NOMO-1 (cell line): ENCODE measurements at regions not wholly inside any gene's neighbourhood (a gene's known extent, or its start where the extent isn't known, plus 50 kb on each side); places are given as distances from the start of the nearest gene placed in this dataset.

Experiments
- DNase-seq, 2 experiments: peaks; one replicate each; lab custom pipeline; 2025; ENCODE audit not compliant: unreplicated experiment in 2 of 2; lab: John Stamatoyannopoulos, UW

DNA sequence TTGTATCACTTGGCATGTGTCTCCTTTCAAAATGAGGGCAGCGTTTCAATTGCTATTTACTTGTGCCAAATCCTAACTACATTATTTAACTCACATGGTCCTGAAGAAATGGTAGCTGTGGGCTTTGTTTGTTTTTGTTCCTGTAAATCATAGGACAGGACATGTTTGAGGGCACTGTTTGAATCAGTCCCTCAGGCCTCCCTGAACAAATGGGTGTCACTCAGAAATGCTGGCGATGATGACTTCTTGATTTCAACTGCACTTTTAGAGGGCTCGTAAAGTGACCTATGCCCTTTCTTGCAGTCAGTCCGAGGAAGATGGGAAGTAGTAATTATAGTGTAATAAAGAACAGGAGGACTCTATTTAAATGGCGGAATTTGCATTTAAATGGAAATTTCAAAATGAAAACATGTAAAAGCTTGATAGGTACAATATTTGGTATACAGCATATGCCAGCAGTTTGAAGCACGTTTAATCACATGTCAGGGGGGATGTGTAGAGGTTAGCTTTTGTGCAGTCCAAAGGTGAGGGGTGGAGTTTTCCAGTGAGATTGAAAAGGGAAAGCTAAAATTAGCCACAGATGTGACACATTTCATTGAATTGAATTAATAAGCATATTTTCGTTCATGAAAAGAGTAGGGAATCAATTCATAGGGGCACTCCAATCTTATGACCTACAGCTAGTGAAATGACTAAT is 1958.7 kb upstream of the IGFBP7 start:
- DNase-seq = no peak

DNA sequence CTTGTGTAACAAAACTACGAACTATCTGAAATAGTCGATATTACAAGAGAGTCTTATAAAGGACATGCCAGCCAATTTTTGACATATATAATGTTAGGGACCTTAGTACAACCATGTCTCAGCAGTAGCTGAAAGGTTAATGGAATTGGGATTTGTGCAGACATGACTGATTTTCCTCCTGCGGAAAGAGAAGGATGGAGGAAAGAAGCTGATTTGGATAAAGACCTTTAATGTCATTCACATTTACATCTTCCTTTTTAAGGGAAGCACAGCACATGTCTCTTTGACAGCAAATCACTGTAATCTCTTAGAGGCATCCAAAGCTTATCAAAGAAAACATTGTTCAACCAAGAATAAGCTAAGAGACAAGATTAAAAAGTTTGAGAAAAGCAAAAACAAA is 1976.2 kb upstream of the IGFBP7 start:
- no peak for DNase-seq

DNA sequence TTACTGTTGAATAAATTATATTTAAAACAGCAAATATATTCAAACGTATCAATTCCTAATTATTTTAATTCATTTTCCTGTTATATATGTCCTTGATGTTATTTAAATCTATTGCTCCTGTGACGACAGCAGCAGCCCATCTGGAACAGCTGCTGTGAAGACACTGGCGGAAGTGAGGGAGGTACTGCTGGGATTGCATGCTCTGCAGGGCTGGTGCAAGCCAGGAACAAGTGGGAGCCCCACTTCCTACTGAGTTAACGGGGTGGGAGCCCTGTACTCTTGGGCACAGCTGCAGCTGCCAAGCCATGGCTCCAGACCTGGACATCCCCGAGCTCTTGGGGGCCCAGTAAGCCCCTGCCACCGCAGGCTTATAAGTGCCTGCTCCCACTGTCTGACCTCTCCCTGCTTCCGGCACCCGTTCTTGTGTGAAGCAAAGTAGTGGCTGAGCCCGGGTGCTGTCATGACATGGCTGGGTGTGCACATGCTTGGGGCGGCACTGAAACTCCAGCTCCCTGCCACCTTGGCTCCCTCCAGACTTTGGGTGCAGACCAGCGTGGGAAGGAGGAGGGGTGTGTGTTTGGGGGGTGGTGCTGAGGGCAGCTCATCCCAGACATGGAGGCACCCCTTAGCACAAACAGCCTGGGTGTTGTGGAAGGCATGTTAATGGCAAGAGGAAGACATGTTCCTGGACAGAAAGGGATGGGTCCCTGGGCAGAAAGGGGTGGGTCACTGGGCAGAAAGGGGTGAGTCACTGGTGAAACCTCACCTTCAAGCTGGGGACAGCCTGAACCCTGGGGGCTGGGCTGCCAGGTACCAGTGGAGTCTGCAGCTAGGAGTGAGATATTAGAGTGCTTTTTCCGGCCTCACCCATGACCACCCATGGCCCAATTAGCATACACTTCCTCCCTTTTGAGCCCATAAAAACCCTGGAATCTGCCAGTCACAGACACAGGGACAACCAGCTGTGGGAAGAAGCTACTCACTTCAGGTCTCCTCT is 1981.3 kb upstream of the IGFBP7 start:
- no peak for DNase-seq

DNA sequence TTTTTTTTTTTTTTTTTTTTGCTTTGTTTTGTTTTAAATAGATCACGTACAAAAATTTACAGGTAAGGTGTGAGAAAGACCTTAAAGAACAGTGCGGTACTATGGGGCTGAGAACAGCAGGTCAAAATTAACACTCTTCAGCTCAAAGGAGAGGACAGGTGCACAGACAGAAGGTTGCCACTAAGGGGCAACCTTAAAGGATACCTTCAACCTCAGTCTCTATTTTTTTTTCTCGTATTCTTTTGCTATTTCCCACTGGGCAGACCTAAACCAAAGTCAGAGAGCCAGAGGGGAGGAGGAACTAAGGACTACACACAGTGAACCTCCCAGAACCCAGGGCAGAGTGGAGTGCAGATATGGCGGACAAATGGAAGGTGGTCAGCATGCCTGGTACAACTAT is 1984.3 kb upstream of the IGFBP7 start:
- no peak for DNase-seq

DNA sequence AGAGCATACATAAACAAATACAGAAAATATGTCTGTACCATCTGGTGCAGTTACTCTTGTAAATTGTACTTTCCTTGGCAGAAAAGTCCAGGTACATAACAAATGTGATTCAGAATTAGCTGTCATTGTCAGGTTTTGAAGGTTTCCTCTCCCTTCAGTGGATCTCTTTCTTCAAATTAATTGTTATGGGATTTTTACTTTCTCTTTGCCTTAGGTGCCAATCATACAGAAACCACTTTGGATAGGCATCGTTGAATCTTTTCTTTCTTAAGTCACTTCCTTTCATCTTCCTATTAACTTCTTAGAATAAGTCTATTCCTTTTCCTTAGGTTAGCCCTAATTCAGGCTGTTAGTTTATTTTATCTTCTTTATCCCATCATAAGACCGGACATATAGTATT is 1992.1 kb upstream of the IGFBP7 start:
- DNase-seq = no peak

DNA sequence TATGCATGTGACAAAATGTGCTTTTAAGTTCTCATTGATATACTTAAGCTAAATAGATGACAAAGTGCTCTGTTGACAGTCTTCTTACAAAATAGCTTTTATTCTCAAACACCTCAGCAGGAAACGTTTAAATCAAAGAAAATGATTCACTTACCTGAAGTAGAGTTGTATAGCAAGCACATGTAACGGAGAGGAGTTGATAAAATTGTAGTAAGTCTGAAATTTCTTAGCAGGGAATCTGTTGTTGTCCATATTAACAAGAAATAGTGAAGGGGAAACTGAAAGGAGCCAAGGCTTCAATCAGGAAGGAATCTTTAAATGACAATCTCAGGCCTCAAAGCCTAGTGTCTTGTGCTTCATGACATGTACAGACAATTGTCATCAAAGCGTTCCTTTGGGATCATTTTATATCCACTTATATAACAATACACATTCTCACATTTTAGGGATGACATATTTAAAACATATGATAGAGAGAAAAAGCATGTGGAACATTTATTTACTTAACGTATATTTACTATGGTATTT is 2010.2 kb upstream of the IGFBP7 start:
- DNase-seq = no peak

DNA sequence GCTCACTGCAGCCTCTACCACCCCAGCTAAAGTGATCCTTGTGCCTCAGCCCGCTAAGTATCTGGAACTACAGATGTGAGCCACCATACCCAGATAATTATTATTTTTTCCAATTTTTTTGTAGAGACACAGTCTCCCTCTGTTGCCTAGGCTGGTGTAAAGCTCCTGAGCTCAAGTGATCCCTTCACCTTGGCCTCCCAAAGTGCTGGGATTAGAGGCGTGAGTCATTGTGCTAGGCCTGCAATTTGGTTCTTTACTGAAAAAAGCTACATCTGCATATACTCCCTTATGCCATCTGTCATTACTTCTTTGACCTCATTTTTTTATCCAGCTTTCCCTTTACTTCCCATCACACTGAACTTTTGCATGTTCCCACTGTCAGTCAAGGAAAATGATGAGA is 2012.4 kb upstream of the IGFBP7 start:
- no peak for DNase-seq

DNA sequence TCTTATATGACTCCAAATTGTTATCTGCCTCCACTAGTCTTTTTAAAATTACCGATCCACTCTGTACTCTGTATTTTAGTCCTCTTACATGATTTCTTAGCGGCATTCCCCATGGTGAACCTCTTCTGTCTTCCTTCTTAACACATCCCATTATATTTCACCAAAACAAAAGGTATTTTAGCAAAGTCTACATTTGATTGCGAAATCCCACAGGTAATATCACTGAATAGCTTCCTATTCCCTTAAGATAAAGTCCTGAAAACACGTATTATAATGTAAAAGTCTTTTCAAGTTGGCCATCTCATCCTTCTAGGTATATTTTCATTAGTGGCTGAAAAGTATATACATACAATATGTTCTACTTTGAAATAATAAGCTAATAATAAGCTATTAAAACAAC is 2016.0 kb upstream of the IGFBP7 start:
- DNase-seq = no peak

DNA sequence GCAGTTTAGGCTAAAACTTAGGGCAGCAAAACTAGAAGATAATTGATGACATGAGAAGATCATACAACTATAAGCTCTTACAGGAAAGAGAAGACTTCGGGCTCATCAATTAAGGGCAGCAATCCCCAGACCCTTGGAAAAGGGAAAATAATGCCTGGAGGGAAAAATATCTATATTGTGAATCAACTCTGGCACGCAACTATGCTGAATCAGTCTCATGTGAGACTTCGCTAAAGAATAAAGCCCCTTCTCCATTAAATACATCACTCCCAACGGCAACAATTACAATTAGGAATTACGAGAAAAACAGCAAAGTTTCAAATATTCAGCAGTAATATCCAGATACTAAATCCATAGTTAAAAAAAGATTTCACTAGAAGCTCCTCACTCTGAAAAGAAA is 2016.8 kb upstream of the IGFBP7 start:
- no peak for DNase-seq

DNA sequence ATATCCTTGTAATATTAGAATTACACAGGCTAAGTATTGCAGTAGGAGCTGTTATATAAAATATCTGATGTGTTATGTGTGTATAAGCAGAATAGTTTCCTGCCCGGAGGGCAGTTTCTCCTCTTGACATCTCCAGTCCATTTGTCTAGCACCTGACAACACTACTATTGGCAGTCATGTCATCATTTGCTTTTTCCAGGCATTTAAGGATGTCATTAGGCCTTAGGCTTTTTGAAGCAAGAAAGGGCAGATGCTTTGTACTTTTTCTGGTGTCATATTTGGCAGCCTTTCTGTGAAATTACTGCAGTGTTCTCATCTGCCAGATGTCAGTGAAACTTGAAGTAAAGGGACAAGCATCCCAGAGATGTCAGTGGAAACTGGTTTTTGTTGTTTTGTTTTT is 2017.6 kb upstream of the IGFBP7 start:
- DNase-seq = no peak

DNA sequence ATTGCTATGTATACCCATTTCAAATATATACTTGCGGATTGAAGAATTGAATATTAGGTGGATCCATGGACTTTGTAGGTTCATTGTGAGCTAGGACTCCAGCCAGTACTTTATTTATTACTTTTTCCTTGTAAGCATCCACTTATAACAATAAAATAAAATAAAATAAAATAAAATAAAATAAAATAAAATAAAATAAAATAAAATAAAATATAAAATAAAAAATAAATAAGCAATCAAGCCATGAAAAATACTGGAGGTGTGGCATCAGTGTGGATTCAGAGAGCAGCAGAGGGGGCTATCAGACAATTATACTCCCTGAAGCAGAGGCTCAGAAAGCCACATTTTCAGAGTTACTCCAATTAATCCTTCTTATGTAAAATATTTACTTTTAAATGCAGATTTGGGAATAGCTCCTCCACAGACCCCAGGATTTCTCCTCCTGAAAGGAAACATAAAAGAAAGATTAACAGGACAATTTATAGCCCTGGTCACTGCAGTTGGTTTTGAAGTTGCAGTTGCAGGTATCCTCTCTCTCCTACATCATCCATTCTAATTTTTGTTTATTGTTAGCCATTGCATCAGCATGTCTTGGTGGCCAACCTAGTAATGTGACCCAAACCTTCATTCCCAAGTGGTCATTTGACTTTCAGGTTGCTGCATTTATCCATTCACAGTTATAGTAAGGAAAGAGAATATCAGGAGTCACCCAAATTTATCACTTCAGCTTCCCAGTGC is 2025.2 kb upstream of the IGFBP7 start:
- no peak for DNase-seq

DNA sequence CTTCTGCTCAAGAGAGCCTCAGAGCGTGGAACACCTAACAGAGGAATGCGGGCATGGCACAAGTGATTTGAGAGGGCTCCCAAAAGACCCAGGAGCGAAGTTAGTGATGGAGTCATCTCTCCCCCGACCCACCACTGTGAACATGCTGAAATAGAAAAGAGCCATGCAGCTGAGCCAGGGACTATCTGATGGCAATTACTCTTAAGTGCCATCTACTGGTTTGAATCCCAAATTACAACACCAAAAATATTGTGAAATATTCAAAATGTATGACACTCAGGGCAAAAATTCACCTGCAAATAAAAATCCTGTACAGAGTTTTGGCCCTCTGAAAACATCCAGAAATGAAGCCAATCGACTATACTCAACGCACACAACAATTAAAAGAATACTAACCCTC is 2038.9 kb upstream of the ADGRL3 start:
- DNase-seq = no peak

DNA sequence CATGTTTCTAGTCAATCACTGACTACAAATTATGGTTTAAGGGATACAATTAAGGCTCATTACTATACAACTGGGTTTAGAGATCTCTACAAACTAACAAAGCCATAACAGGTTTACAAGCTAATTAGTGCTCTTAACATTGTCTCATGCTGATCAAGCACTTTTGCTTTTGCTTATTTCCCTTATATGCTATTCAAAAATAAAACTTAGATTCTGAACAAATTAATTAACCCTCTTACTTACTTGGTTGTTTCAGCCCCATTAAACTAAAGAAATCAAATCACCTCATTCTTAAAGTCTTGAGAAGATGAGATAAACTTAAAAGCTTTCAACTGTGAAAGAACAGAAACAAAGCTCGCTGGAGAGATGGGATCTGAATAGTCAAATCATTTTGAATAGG is 2024.5 kb upstream of the ADGRL3 start:
- no peak for DNase-seq

DNA sequence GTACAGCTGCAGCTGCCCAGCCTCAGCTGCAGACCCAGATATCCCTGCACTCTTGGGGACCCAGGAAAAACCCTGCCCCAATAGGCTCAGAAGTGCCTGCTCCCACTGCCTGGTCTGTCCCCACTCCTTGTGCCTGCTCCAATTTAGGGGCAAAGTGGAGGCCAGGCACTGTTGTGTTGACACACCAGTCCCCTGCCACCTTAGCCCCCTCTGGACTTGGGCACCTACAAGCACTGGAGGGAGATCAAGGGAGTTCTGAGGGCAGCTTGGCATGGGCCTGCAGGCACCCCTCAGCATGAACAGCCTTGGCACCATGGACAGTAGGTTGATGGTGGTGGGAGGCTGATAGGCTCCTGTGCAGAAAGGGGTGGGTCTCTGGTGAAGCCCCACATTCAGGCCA is 2020.8 kb upstream of the ADGRL3 start:
- no peak for DNase-seq

DNA sequence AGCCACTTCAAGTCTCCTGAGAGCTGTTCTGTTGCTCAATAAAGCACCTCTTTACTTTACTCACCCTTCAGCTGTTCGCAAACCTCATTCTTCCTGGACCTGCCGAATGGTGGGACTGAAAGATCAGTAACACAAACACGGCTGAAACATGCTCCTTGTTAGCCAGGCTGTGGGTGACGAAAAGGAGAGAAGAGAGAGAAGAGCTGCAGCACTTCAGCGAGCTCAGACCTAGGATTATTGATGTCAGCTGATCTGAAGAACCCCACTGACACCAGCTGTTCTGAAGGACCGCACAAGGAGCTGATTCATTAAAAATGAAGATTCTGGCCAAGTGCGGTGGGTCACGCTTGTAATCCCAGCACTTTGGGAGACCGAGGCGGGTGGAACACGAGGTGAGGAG is 2020.0 kb upstream of the ADGRL3 start:
- DNase-seq = no peak

DNA sequence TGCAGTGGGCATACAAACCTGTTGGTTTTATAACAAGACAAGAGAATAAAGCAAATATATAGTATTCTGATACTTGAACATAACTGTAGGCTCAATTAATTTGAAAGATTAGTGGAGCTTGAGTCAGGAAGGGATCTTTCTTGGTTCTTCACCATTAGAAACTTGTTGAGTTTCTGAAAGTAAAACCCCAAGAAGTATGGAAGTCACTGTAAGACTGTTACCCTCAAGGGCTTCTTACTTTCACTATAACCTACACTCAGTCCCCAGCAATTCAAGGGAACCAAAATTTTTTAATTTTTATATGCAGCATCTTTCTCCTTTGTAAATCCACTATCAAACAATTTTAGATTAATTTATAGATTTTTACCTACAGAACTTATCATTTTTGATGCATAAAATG is 2019.2 kb upstream of the ADGRL3 start:
- no peak for DNase-seq

DNA sequence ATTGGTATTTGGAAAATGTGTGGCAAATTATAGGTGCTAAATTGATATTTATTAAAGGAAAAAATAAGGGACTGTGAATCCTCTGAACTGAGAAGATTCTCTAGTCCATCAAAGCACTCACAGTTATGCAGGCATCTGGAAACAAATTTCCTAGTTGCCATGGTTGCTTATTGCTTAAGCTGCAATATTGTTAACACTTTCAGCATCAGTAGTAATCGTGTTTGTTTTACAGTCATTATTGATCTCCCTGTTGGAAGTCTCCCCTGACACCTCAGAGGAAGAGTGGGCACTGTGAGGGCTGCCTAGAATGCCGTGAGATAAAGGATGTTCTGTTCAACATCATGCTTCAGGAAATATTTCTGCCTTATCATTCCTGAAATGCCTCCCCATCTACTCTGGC is 2004.3 kb upstream of the ADGRL3 start:
- no peak for DNase-seq

DNA sequence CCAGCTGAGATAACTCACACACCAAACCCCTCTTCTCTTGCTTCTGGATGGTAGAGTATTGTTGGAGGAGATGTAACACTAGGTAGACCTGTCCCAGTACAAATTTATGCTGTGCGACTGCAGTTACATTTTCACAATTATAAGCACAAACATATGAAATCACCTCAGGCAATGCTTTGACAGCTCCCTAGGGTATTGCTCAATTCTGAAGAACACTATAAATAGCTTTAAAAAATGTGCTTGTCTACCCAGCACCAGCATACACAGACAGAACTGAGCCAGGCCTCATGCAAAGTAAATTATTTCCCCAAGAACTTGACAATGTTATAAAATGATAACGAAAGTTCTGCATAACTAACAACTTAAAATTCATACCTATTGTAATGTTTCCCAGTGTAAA is 1999.1 kb upstream of the ADGRL3 start:
- DNase-seq = no peak

DNA sequence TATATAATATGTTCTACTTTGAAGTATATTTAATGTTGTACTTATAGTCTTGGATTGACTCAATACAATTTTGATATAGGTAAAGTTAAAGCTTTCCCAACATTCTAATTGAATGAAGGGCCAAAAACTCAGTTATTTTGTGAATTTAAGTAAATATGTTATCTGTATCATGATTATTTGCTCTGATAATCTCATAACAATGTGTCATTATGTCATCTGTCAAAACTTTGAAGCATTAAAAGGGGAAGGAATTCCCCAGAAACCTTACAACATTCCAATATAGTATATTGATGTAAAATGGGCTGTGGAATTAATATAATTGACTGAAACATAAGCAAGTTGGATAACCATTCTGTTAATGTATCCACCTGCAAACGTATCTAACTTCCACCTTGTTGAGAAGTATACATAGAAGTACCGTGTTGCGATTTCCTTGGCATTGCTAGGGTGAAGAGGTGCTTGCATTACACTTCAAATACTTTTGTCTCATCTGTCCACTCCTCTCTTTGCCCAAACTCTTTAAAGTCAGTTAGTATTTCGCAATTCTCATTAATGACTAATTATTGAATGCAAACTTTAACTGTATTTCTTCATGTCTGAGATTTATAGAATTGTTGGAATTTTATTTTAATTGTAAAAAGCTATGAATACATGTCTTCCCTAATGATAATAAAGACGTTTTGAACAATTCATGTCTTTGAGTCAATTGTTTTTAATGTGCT is 1982.1 kb upstream of the ADGRL3 start:
- DNase-seq = no peak

DNA sequence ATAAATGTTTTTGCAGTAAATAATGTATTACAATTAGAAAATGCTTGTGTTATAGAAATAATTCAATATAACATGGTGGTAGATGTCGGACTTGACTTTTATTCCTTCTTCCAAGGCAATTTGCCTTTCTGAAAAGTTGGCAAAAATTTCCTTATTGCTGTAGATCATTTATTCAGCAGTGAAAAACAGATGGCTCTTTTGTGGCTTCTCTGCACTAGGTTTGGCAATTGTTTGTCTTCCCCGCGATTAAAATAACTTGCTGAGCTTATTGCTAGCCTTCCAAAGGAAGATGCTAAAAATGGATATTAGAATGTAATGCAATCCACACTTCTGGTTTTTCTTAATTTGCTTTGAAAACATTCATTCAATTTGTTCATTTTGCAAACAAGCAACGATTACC is 1977.9 kb upstream of the ADGRL3 start:
- DNase-seq = no peak
